H1 (cell line): ENCODE measurements at regions not wholly inside any gene's neighbourhood (a gene's known extent, or its start where the extent isn't known, plus 50 kb on each side); places are given as distances from the start of the nearest gene placed in this dataset.

Experiments used
- CTCF ChIA-PET: fragments of 300-600 bp; sonication (Branson Sonifier 250); formaldehyde crosslinking; loops from one replicate; lab custom pipeline; 2021; ENCODE audit not compliant: partially characterized antibody; lab: Charles Lee
- POLR2A ChIA-PET: fragments of 300-600 bp; sonication (Branson Sonifier 250); formaldehyde crosslinking; loops from one replicate; lab custom pipeline; 2021; ENCODE audit warnings: inconsistent platforms; ENCODE audit not compliant: partially characterized antibody; lab: Charles Lee
- DNase-seq, 2 experiments: peaks; one replicate each; pipeline versions ENCODE4 v3.0.0 to v3.0.0-alpha.2; 2010 to 2022; ENCODE audit warnings: low spot score in 2 of 2, low read depth in 1 of 2, mixed read lengths in 1 of 2
- FAIRE-seq: peaks from 2 replicates; lab custom pipeline; 2011; peaks lifted over from hg19 to GRCh38; lab: Jason Lieb, UNC
- H2AFZ ChIP-seq: 2 replicates; pipeline ENCODE4 v1.8.1; 2012; ENCODE audit warnings: low read length, inconsistent platforms
- H2AK5ac ChIP-seq: 2 replicates; pipeline ENCODE4 v1.6.1; 2013; ENCODE audit warnings: low read depth, low read length
- H2BK120ac ChIP-seq: replicated peaks from 2 replicates; pipeline ENCODE3; 2013; ENCODE audit warnings: low read depth, low read length, inconsistent platforms
- H2BK12ac ChIP-seq: 2 replicates; pipeline ENCODE4 v1.6.1; 2013; ENCODE audit warnings: low read depth, low read length
- H2BK15ac ChIP-seq: 2 replicates; pipeline ENCODE4 v1.6.1; 2013; ENCODE audit warnings: low read length
- H2BK20ac ChIP-seq: 2 replicates; pipeline ENCODE4 v1.6.1; 2013; ENCODE audit warnings: low read length
- H2BK5ac ChIP-seq: 2 replicates; pipeline ENCODE4 v1.6.1; 2013; ENCODE audit warnings: low read depth, low read length
- H3K14ac ChIP-seq: 2 replicates; pipeline ENCODE4 v1.6.1; 2013; ENCODE audit warnings: inconsistent platforms; ENCODE audit not compliant: insufficient read length
- H3K18ac ChIP-seq: 2 replicates; pipeline ENCODE4 v1.6.1; 2013; ENCODE audit warnings: low read length; ENCODE audit errors: extremely low read depth
- H3K23ac ChIP-seq: 2 replicates; pipeline ENCODE4 v1.6.1; 2013; ENCODE audit warnings: inconsistent platforms; ENCODE audit not compliant: insufficient read length
- H3K23me2 ChIP-seq: 2 replicates; pipeline ENCODE4 v1.6.1; 2013; ENCODE audit warnings: low read depth, low read length
- H3K27ac ChIP-seq: 2 replicates; pipeline ENCODE4 v1.6.1; 2011; ENCODE audit warnings: low read depth, low read length, inconsistent platforms
- H3K27me3 ChIP-seq, 4 experiments: replicated peaks in 1 of 4; 1 replicate in 1 of 4; 2 replicates in 3 of 4; pipeline versions ENCODE4 v1.6.1 to v1.8.1; 2011 to 2013; ENCODE audit warnings: low read length in 3 of 4, mild to moderate bottlenecking in 3 of 4, inconsistent platforms in 2 of 4, mixed read lengths in 2 of 4, moderate library complexity in 1 of 4; ENCODE audit not compliant: control insufficient read depth in 3 of 4, insufficient read depth in 3 of 4; ENCODE audit errors: extremely low read depth in 1 of 4
- H3K36me3 ChIP-seq, 4 experiments: 2 replicates each; pipeline versions ENCODE4 v1.6.1 to v1.8.1; 2011 to 2013; ENCODE audit warnings: mild to moderate bottlenecking in 4 of 4, low read length in 3 of 4, moderate library complexity in 2 of 4, control low read depth in 1 of 4, inconsistent platforms in 1 of 4; ENCODE audit not compliant: insufficient read depth in 4 of 4, control insufficient read depth in 2 of 4
- H3K4ac ChIP-seq: replicated peaks from 2 replicates; pipeline ENCODE3; 2013; ENCODE audit warnings: low read length, low read depth, mixed read lengths, inconsistent platforms; ENCODE audit not compliant: insufficient read length
- H3K4me1 ChIP-seq, 4 experiments: replicated peaks in 1 of 4; 1 replicate in 1 of 4; 2 replicates in 3 of 4; pipeline versions ENCODE4 v1.6.1 to v1.8.1; 2011 to 2013; ENCODE audit warnings: low read length in 3 of 4, inconsistent platforms in 2 of 4, mixed read lengths in 1 of 4; ENCODE audit not compliant: insufficient read depth in 4 of 4, control insufficient read depth in 3 of 4
- H3K4me2 ChIP-seq, 2 experiments: 2 replicates each; pipeline versions ENCODE4 v1.6.1 to v1.8.1; 2011 to 2013; ENCODE audit warnings: low read depth in 2 of 2, low read length in 2 of 2, control low read depth in 1 of 2, inconsistent platforms in 1 of 2, mild to moderate bottlenecking in 1 of 2; ENCODE audit not compliant: insufficient read depth in 1 of 2
- H3K4me3 ChIP-seq, 4 experiments: fragments of 200-600, 300-600 bp in 1 of 4; sonication (generic), shearing (Covaris generic), sonication (Bioruptor Twin) in 1 of 4; 2 replicates each; pipeline versions ENCODE4 v1.5.1 to v1.8.1; 2011 to 2016; ENCODE audit warnings: low read length in 4 of 4, low read depth in 3 of 4, control low read depth in 2 of 4, inconsistent platforms in 2 of 4, mild to moderate bottlenecking in 2 of 4, mixed read lengths in 1 of 4, moderate library complexity in 1 of 4; ENCODE audit not compliant: insufficient read depth in 2 of 4; ENCODE audit errors: extremely low read depth in 1 of 4
- H3K56ac ChIP-seq: replicated peaks from 2 replicates; pipeline ENCODE3; 2013; ENCODE audit warnings: low read depth, mild to moderate bottlenecking, mixed read lengths, low read length, inconsistent platforms; ENCODE audit not compliant: insufficient read length
- H3K79me1 ChIP-seq: 2 replicates; pipeline ENCODE4 v1.6.1; 2013; ENCODE audit warnings: low read depth, low read length, control low read depth
- H3K79me2 ChIP-seq, 2 experiments: 2 replicates each; pipeline versions ENCODE4 v1.6.1 to v1.8.1; 2012 to 2013; ENCODE audit warnings: low read length in 2 of 2, mild to moderate bottlenecking in 2 of 2, inconsistent platforms in 1 of 2; ENCODE audit not compliant: insufficient read depth in 2 of 2, control insufficient read depth in 1 of 2
- H3K9ac ChIP-seq, 4 experiments: replicated peaks in 1 of 4; 1 replicate in 1 of 4; 2 replicates in 3 of 4; pipeline versions ENCODE4 v1.6.1 to v1.8.1; 2011 to 2013; ENCODE audit warnings: low read depth in 3 of 4, low read length in 3 of 4, control low read depth in 2 of 4, mild to moderate bottlenecking in 2 of 4, moderate library complexity in 2 of 4, inconsistent platforms in 1 of 4; ENCODE audit errors: extremely low read depth in 1 of 4
- H3K9me3 ChIP-seq, 2 experiments: 2 replicates each; pipeline versions ENCODE4 v1.6.1 to v1.8.1; 2012 to 2013; ENCODE audit warnings: mild to moderate bottlenecking in 2 of 2, moderate library complexity in 2 of 2, control low read depth in 1 of 2, inconsistent platforms in 1 of 2, low read depth in 1 of 2, low read length in 1 of 2, mixed read lengths in 1 of 2; ENCODE audit not compliant: insufficient read depth in 2 of 2
- H4K20me1 ChIP-seq, 2 experiments: replicated peaks in 1 of 2; 2 replicates each; pipeline versions ENCODE3 to v1.8.1; 2011 to 2013; ENCODE audit warnings: inconsistent platforms in 2 of 2, low read length in 2 of 2, mild to moderate bottlenecking in 1 of 2; ENCODE audit not compliant: insufficient read depth in 2 of 2, control insufficient read depth in 1 of 2
- H4K5ac ChIP-seq: 2 replicates; pipeline ENCODE4 v1.6.1; 2013; ENCODE audit warnings: low read length, low read depth, mixed read lengths, inconsistent platforms; ENCODE audit not compliant: insufficient read length
- H4K8ac ChIP-seq: 2 replicates; pipeline ENCODE4 v1.8.0; 2013; ENCODE audit warnings: mild to moderate bottlenecking, moderate library complexity, low read length, inconsistent platforms; ENCODE audit not compliant: insufficient read depth; ENCODE audit errors: extremely low read depth
- H4K91ac ChIP-seq: replicated peaks from 2 replicates; pipeline ENCODE3; 2013; ENCODE audit warnings: low read length, mixed read lengths, inconsistent platforms; ENCODE audit not compliant: insufficient read length
- CHD1 ChIP-seq: IDR thresholded peaks from 2 replicates; pipeline ENCODE4 v1.6.1; 2012; ENCODE audit warnings: low read depth, low read length, improper control_type of control experiment
- RAD21 ChIP-seq, 2 experiments: IDR thresholded peaks in 1 of 2; conservative IDR thresholded peaks in 1 of 2; 2 replicates each; pipeline ENCODE4 v1.6.1; 2011; ENCODE audit warnings: low read depth in 2 of 2, low read length in 2 of 2, improper control_type of control experiment in 1 of 2, inconsistent platforms in 1 of 2, mild to moderate bottlenecking in 1 of 2, moderate library complexity in 1 of 2
- SAP30 ChIP-seq: fragments of 300-600 bp; sonication (generic); IDR thresholded peaks from 2 replicates; pipeline ENCODE4 v1.7.1; 2012; ENCODE audit warnings: low read length, moderate library complexity, mild to moderate bottlenecking, inconsistent platforms; ENCODE audit not compliant: insufficient read depth, insufficient replicate concordance
- TAF1 ChIP-seq: IDR thresholded peaks from 2 replicates; pipeline ENCODE4 v1.6.1; 2011; ENCODE audit warnings: mild to moderate bottlenecking, low read depth, low read length
- TAF7 ChIP-seq: optimal IDR thresholded peaks from 2 replicates; pipeline ENCODE3; 2011; ENCODE audit warnings: low read depth, mild to moderate bottlenecking, inconsistent platforms, low read length, moderate library complexity, borderline replicate concordance
- WGBS, 2 experiments: shearing (Covaris generic) in 1 of 2; methylation state at CpG; one replicate each; pipeline versions ENCODE4 v1.1.6 to v1.1.7; 2013 to 2015; ENCODE audit warnings: low lambda C conversion rate in 2 of 2, mixed read lengths in 2 of 2, inconsistent platforms in 1 of 2, low coverage in 1 of 2, missing lambda C conversion rate in 1 of 2; ENCODE audit not compliant: insufficient replicate concordance in 2 of 2, insufficient coverage in 1 of 2, insufficient read length in 1 of 2; ENCODE audit errors: extremely low coverage in 1 of 2, missing lambda C conversion rate in 1 of 2; 5-methylcytosine and 5-hydroxymethylcytosine counted together
- TF ChIP-seq, protein P1 (sequence below): IDR thresholded peaks from 2 replicates; pipeline ENCODE4 v1.6.1; 2011; ENCODE audit warnings: low read length, improper control_type of control experiment

DNA sequence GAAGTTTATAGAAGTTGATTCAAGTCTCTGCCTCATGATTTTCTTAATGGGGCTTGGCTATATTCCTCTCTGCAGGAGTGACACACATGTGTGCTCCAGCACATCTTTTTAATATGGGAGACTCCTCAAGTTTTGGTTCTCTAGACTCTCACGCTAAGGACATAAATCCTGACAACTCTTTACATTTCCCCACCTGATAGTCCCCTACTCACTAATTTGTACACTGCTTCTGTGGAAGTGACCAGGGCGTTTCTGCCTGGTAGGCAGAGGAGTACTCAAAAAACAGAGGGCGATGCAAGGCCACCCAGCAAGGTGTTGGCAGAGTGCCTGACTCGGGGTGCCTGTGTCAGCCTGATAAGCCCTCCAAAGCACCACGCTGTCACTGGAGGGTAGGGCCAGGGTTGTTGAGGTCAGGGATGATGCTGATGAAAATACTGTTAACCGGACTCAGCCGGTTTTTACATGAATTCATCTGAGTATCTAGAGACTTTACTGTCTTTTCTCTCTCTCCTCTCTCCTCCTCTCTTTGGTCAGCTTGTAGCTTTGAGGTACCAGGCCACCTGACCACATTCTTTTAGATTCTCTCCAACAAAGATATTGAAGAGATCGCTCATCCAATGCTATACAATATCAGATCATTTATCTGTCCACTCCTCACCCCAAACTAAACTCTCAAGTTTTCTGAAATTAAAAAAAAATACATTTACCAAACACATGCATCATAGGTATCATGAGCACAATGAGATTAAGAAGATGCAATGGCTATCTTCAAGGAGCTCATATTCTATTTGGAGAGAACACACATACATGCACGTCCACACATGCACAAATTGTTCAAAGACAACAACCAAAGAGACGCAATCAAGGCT, 205.2 kb downstream of the PIK3R1 start:
- FAIRE-seq (no peak), DNase-seq (no peak)
- Histone ChIP-seq H2BK15ac (no peak overlapping the region), H3K14ac (no peak overlapping the region), H4K20me1 (no peaks in the 10 kb centered on the region), H3K56ac (no peak overlapping the region), H2BK5ac (no peak overlapping the region), H3K9ac (no peak overlapping the region), H3K18ac (no peak overlapping the region), H2BK12ac (no peak overlapping the region), H4K8ac (no peak overlapping the region), H3K79me1 (no peaks in the 10 kb centered on the region), H3K4ac (no peak overlapping the region), H2BK120ac (no peak overlapping the region), H4K5ac (no peak overlapping the region), H3K27ac (no peak overlapping the region), H4K91ac (no peak overlapping the region), H2AK5ac (no peak overlapping the region), H3K36me3 (no peaks in the 10 kb centered on the region), H3K79me2 (no peaks in the 10 kb centered on the region), H3K23me2 (no peaks in the 10 kb centered on the region), H2AFZ (no peak overlapping the region), H2BK20ac (no peak overlapping the region), H3K4me2 (no peak overlapping the region), H3K4me1 (no peaks in the 10 kb centered on the region), H3K9me3 (no peaks in the 10 kb centered on the region), H3K23ac (no peak overlapping the region), H3K4me3 (no peak overlapping the region), H3K27me3 (no peaks in the 10 kb centered on the region)
- ChIA-PET CTCF (interaction anchor here (0.6 to 1.8 kb wide), 3 partner anchors 39 to 1515 kb away, joined by 3 to 4 read pairs (median 3); no protein-coding TSS in a partner anchor), POLR2A (no interaction called here)
- TF ChIP-seq CHD1: no peak
- no peak for TF ChIP-seq SAP30
- TF ChIP-seq RAD21 (IDR thresholded peaks at IDR 0.05 in 1 of 2, conservative IDR thresholded peaks at IDR 0.05 in 1 of 2; ENCODE audit: low read depth in 2 of 2, low read length in 2 of 2): no peak
- TF ChIP-seq TAF7: no peak
- TF ChIP-seq, protein P1, sequence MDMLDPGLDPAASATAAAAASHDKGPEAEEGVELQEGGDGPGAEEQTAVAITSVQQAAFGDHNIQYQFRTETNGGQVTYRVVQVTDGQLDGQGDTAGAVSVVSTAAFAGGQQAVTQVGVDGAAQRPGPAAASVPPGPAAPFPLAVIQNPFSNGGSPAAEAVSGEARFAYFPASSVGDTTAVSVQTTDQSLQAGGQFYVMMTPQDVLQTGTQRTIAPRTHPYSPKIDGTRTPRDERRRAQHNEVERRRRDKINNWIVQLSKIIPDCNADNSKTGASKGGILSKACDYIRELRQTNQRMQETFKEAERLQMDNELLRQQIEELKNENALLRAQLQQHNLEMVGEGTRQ: no peak
- no peak for TF ChIP-seq TAF1
- WGBS, 2 experiments: 88% methylated on average over 10 of the region's 10 CpGs; no CpG with 5 or more reads in 1 of the 2 experiments
